GM12878 (cell line): ENCODE measurements at regions not wholly inside any gene's neighbourhood (a gene's known extent, or its start where the extent isn't known, plus 50 kb on each side); places are given as distances from the start of the nearest gene placed in this dataset.

ENCODE experiments used
- BHLHE40 ChIP-seq, 2 experiments: fragments of 450-650 bp in 1 of 2; IDR thresholded peaks; 2 replicates each; pipeline ENCODE4 v1.6.1; 2011 to 2017; ENCODE audit warnings: low read depth in 2 of 2, borderline replicate concordance in 1 of 2, improper control_type of control experiment in 1 of 2, low read length in 1 of 2, mild to moderate bottlenecking in 1 of 2
- CBX5 ChIP-seq: sonication (generic); IDR thresholded peaks from 2 replicates; pipeline ENCODE4 v1.6.1; 2016; ENCODE audit warnings: low read depth, moderate library complexity, mild to moderate bottlenecking, inconsistent platforms
- CUX1 ChIP-seq: IDR thresholded peaks from 2 replicates; pipeline ENCODE4 v1.6.1; 2012; ENCODE audit warnings: improper control_type of control experiment, low read depth, low read length; ENCODE audit not compliant: insufficient replicate concordance
- EGR1 ChIP-seq, 2 experiments: IDR thresholded peaks; 1 replicate in 1 of 2; 2 replicates in 1 of 2; pipeline ENCODE4 v1.6.1; 2011 to 2012; ENCODE audit warnings: low read depth in 2 of 2, low read length in 2 of 2, borderline replicate concordance in 1 of 2, mild to moderate bottlenecking in 1 of 2, moderate library complexity in 1 of 2
- FOXM1 ChIP-seq: IDR thresholded peaks from 2 replicates; pipeline ENCODE4 v1.6.1; 2012; ENCODE audit warnings: low read depth, mild to moderate bottlenecking, inconsistent platforms, low read length, moderate library complexity
- JUND ChIP-seq: IDR thresholded peaks from 2 replicates; pipeline ENCODE4 v1.6.1; 2012; ENCODE audit warnings: low read depth, mild to moderate bottlenecking, low read length, improper control_type of control experiment, moderate library complexity
- NR2F1 ChIP-seq: fragments of 450-650 bp; conservative IDR thresholded peaks from 2 replicates; pipeline ENCODE4 v1.6.1; 2017; ENCODE audit warnings: mild to moderate bottlenecking
- RBBP5 ChIP-seq: fragments of 200-600 bp; sonication (generic); conservative IDR thresholded peaks from 2 replicates; pipeline ENCODE4 v1.6.1; 2016
- SRF ChIP-seq, 2 experiments: IDR thresholded peaks; 2 replicates each; pipeline ENCODE4 v1.6.1; 2011; ENCODE audit warnings: low read depth in 2 of 2, low read length in 2 of 2, mild to moderate bottlenecking in 1 of 2, moderate library complexity in 1 of 2
- YY1 ChIP-seq: IDR thresholded peaks from 2 replicates; pipeline ENCODE4 v1.6.1; 2011; ENCODE audit warnings: low read depth, mild to moderate bottlenecking, low read length
- ZBTB33 ChIP-seq: fragments of 450-650 bp; IDR thresholded peaks from 2 replicates; pipeline ENCODE4 v1.6.1; 2017; ENCODE audit warnings: mild to moderate bottlenecking
- ZBTB4 ChIP-seq: fragments of 450-650 bp; formaldehyde crosslinking; IDR thresholded peaks from 2 replicates; pipeline ENCODE4 v1.4.0; 2022; ENCODE audit warnings: mild to moderate bottlenecking, moderate library complexity

GRCh38 chr2:45279356-45279755 lies 270.1 kb upstream of the SIX2 start (continued):
- TF ChIP-seq JUND, result no peak
- TF ChIP-seq NR2F1, result no peak
- TF ChIP-seq ZBTB33, result no peak
- no peak for TF ChIP-seq EGR1 (IDR thresholded peaks at IDR 0.05; ENCODE audit: borderline replicate concordance in 1 of 2, low read depth in 2 of 2, low read length in 2 of 2)
- no peak for TF ChIP-seq ZBTB4 (CRISPR knock-in tag)
- TF ChIP-seq YY1, result no peak
- TF ChIP-seq SRF (IDR thresholded peaks at IDR 0.05; ENCODE audit: low read depth in 2 of 2, low read length in 2 of 2), result no peak
- no peak for TF ChIP-seq CUX1
- TF ChIP-seq RBBP5, result no peak
- TF ChIP-seq BHLHE40 (IDR thresholded peaks at IDR 0.05; ENCODE audit: borderline replicate concordance in 1 of 2, low read depth in 2 of 2, low read length in 1 of 2), result no peak
- no peak for TF ChIP-seq CBX5
- TF ChIP-seq FOXM1, result no peak
